H9 (cell line): ENCODE measurements at regions not wholly inside any gene's neighbourhood (a gene's known extent, or its start where the extent isn't known, plus 50 kb on each side); places are given as distances from the start of the nearest gene placed in this dataset.

ENCODE experiments used
- DNase-seq: peaks from one replicate; pipeline ENCODE4 v3.0.0-alpha.2; 2017
- H2AFZ ChIP-seq: one replicate; pipeline ENCODE4 v1.6.1; 2013; ENCODE audit warnings: mild to moderate bottlenecking, low read length, control low read depth, moderate library complexity
- H2AK5ac ChIP-seq: 2 replicates; pipeline ENCODE4 v1.6.1; 2013; ENCODE audit warnings: low read length, control low read depth, mixed read lengths; ENCODE audit not compliant: insufficient read length
- H2BK120ac ChIP-seq: one replicate; pipeline ENCODE4 v1.6.1; 2013; ENCODE audit warnings: low read depth, mild to moderate bottlenecking, low read length, control low read depth, inconsistent platforms; ENCODE audit not compliant: poor library complexity, severe bottlenecking
- H2BK12ac ChIP-seq: 2 replicates; pipeline ENCODE4 v1.6.1; 2013; ENCODE audit warnings: low read length, control low read depth, mixed read lengths, low read depth; ENCODE audit not compliant: insufficient read length
- H2BK15ac ChIP-seq: 2 replicates; pipeline ENCODE4 v1.6.1; 2013; ENCODE audit warnings: low read depth, low read length, control low read depth
- H2BK20ac ChIP-seq: one replicate; pipeline ENCODE4 v1.6.1; 2013; ENCODE audit warnings: low read depth, mild to moderate bottlenecking, low read length, control low read depth, inconsistent platforms; ENCODE audit not compliant: poor library complexity, severe bottlenecking
- H2BK5ac ChIP-seq: 2 replicates; pipeline ENCODE4 v1.6.1; 2013; ENCODE audit warnings: low read length, control low read depth, mixed read lengths; ENCODE audit not compliant: insufficient read length
- H3K14ac ChIP-seq: 2 replicates; pipeline ENCODE4 v1.6.1; 2013; ENCODE audit warnings: low read length, control low read depth; ENCODE audit not compliant: insufficient read depth
- H3K18ac ChIP-seq: 2 replicates; pipeline ENCODE4 v1.6.1; 2013; ENCODE audit warnings: low read depth, mild to moderate bottlenecking, mixed read lengths, low read length, control low read depth; ENCODE audit not compliant: insufficient read length
- H3K23ac ChIP-seq: 2 replicates; pipeline ENCODE4 v1.6.1; 2013; ENCODE audit warnings: low read length, control low read depth, mixed read lengths, low read depth; ENCODE audit not compliant: insufficient read length
- H3K23me2 ChIP-seq: 2 replicates; pipeline ENCODE4 v1.6.1; 2013; ENCODE audit warnings: low read depth, mild to moderate bottlenecking, mixed read lengths, low read length, control low read depth; ENCODE audit not compliant: insufficient read length, poor library complexity, severe bottlenecking
- H3K27ac ChIP-seq: 2 replicates; pipeline ENCODE4 v1.5.1; 2013; ENCODE audit warnings: low read length, control low read depth, mixed read lengths, low read depth; ENCODE audit not compliant: insufficient read length
- H3K27me3 ChIP-seq: 2 replicates; pipeline ENCODE4 v1.6.1; 2013; ENCODE audit warnings: low read length, control low read depth, inconsistent platforms; ENCODE audit not compliant: insufficient read depth
- H3K4ac ChIP-seq: 2 replicates; pipeline ENCODE4 v1.6.1; 2013; ENCODE audit warnings: low read depth, mild to moderate bottlenecking, control low read depth, inconsistent platforms, low read length, moderate library complexity
- H3K4me1 ChIP-seq: 2 replicates; pipeline ENCODE4 v1.6.1; 2013; ENCODE audit warnings: low read length, control low read depth, inconsistent platforms; ENCODE audit not compliant: insufficient read depth
- H3K4me2 ChIP-seq: 2 replicates; pipeline ENCODE4 v1.6.1; 2013; ENCODE audit warnings: low read length, control low read depth, mixed read lengths; ENCODE audit not compliant: insufficient read length, insufficient read depth
- H3K56ac ChIP-seq: 2 replicates; pipeline ENCODE4 v1.6.1; 2013; ENCODE audit warnings: low read depth, mild to moderate bottlenecking, mixed read lengths, low read length, control low read depth; ENCODE audit not compliant: insufficient read length
- H3K79me1 ChIP-seq: 2 replicates; pipeline ENCODE4 v1.6.1; 2013; ENCODE audit warnings: low read depth, mild to moderate bottlenecking, moderate library complexity, low read length, control low read depth, inconsistent platforms; ENCODE audit not compliant: insufficient read depth, poor library complexity, severe bottlenecking
- H3K79me2 ChIP-seq: 2 replicates; pipeline ENCODE4 v1.6.1; 2013; ENCODE audit warnings: low read length, control low read depth, inconsistent platforms; ENCODE audit not compliant: insufficient read depth
- H3K9ac ChIP-seq: 2 replicates; pipeline ENCODE4 v1.6.1; 2013; ENCODE audit warnings: low read length, control low read depth, mixed read lengths; ENCODE audit not compliant: insufficient read length; ENCODE audit errors: extremely low read depth
- H3K9me3 ChIP-seq: one replicate; pipeline ENCODE4 v1.6.1; 2013; ENCODE audit warnings: low read depth, low read length, inconsistent platforms; ENCODE audit not compliant: control insufficient read depth
- H3T11ph ChIP-seq: one replicate; pipeline ENCODE4 v1.6.1; 2013; ENCODE audit warnings: mild to moderate bottlenecking, low read length, control low read depth, inconsistent platforms
- H4K20me1 ChIP-seq: one replicate; pipeline ENCODE4 v1.6.1; 2013; ENCODE audit not compliant: control insufficient read depth, insufficient read length, insufficient read depth
- H4K5ac ChIP-seq: 2 replicates; pipeline ENCODE4 v1.6.1; 2013; ENCODE audit warnings: low read depth, mild to moderate bottlenecking, mixed read lengths, low read length, control low read depth; ENCODE audit not compliant: insufficient read length
- H4K8ac ChIP-seq: replicated peaks from 2 replicates; pipeline ENCODE4 v1.6.1; 2013; ENCODE audit warnings: low read length, control low read depth, mixed read lengths, low read depth; ENCODE audit not compliant: insufficient read length
- H4K91ac ChIP-seq: 2 replicates; pipeline ENCODE4 v1.6.1; 2013; ENCODE audit warnings: low read depth, mild to moderate bottlenecking, moderate library complexity, mixed read lengths, low read length, control low read depth; ENCODE audit not compliant: insufficient read length
- H3K27ac Mint-ChIP-seq, 3 experiments: 2 replicates in 2 of 3; 3 replicates in 1 of 3; pipeline ENCODE4 v1.8.0; 2020 to 2021; ENCODE audit warnings: mixed read lengths in 3 of 3, mild to moderate bottlenecking in 1 of 3, moderate library complexity in 1 of 3
- H3K27me3 Mint-ChIP-seq: 2 replicates; pipeline ENCODE4 v1.8.0; 2021; ENCODE audit warnings: low read depth, mild to moderate bottlenecking, moderate library complexity, mixed read lengths
- H3K36me3 Mint-ChIP-seq, 3 experiments: 2 replicates in 2 of 3; 3 replicates in 1 of 3; pipeline ENCODE4 v1.8.0; 2020 to 2021; ENCODE audit warnings: low read depth in 3 of 3, mixed read lengths in 3 of 3; ENCODE audit not compliant: insufficient read depth in 1 of 3
- H3K4me1 Mint-ChIP-seq, 2 experiments: 2 replicates each; pipeline ENCODE4 v1.8.0; 2020; ENCODE audit warnings: mixed read lengths in 2 of 2
- H3K4me3 Mint-ChIP-seq, 2 experiments: 2 replicates in 1 of 2; 3 replicates in 1 of 2; pipeline ENCODE4 v1.8.0; 2020 to 2021; ENCODE audit warnings: mild to moderate bottlenecking in 2 of 2, mixed read lengths in 2 of 2, moderate library complexity in 1 of 2
- H3K9me3 Mint-ChIP-seq, 2 experiments: 2 replicates in 1 of 2; 3 replicates in 1 of 2; pipeline ENCODE4 v1.8.0; 2020; ENCODE audit warnings: mild to moderate bottlenecking in 2 of 2, mixed read lengths in 2 of 2, moderate library complexity in 1 of 2
- WGBS: extraction: QIAGEN DNeasy Blood & Tissue Kit; methylation state at CpG from one replicate; pipeline ENCODE4 v1.1.7; 2013; ENCODE audit warnings: missing lambda C conversion rate, low lambda C conversion rate, mixed read lengths; ENCODE audit not compliant: insufficient read length; ENCODE audit errors: extremely low coverage; 5-methylcytosine and 5-hydroxymethylcytosine counted together
- TF ChIP-seq, protein P1 (sequence below): fragments of 200-600 bp; sonication (generic); conservative IDR thresholded peaks from 3 replicates; pipeline ENCODE4 v1.8.0; 2021; ENCODE audit warnings: antibody characterized with exemption, mild to moderate bottlenecking

DNA sequence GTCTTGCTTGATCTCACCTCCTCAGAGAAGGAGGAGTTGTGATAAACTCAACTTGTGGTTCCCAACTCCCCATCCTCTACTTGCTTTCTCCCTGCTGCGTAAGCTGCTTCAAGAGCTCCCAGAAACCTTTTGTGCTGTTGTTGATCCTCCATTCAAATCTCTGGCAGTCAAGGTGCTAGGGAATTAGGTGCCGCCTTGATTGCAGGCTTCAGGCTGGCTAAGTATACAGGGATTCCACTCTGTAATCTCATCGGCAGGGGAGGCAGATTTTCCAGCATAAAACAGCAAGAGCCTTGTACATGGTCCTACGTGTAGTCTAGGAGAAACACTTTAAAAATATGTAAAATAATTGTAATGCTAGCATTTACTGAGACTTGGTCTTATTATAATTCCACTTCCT lies 116.2 kb upstream of the DDX18 start:
- Histone ChIP-seq H4K8ac (no peak overlapping the region), H4K20me1 (no peaks in the 10 kb centered on the region), H3K9me3 (no peaks in the 10 kb centered on the region), H3K27me3 (no peaks in the 10 kb centered on the region), H2AFZ (no peak overlapping the region), H3K27ac (no peak overlapping the region), H3T11ph (no peak overlapping the region), H4K91ac (no peak overlapping the region), H2BK15ac (no peak overlapping the region), H3K4me2 (no peak overlapping the region), H4K5ac (no peak overlapping the region), H3K4me1 (no peaks in the 10 kb centered on the region), H3K14ac (no peak overlapping the region), H3K18ac (no peak overlapping the region), H3K4ac (no peak overlapping the region), H2AK5ac (no peak overlapping the region), H3K79me1 (no peaks in the 10 kb centered on the region), H3K56ac (no peak overlapping the region), H2BK12ac (no peak overlapping the region), H3K23me2 (no peaks in the 10 kb centered on the region), H3K23ac (no peak overlapping the region), H2BK20ac (no peak overlapping the region), H3K79me2 (no peaks in the 10 kb centered on the region), H2BK120ac (no peak overlapping the region), H2BK5ac (no peak overlapping the region), H3K9ac (no peak overlapping the region)
- Mint-ChIP-seq H3K4me3 (no peak overlapping the region), H3K9me3 (no peaks in the 10 kb centered on the region), H3K36me3 (no peaks in the 10 kb centered on the region), H3K27me3 (no peaks in the 10 kb centered on the region), H3K4me1 (peaks cover 4 to 7% of the 10 kb centered on the region in 2 experiments), H3K27ac (no peak overlapping the region; a peak in 1 of 7 replicates)
- TF ChIP-seq, protein P1, sequence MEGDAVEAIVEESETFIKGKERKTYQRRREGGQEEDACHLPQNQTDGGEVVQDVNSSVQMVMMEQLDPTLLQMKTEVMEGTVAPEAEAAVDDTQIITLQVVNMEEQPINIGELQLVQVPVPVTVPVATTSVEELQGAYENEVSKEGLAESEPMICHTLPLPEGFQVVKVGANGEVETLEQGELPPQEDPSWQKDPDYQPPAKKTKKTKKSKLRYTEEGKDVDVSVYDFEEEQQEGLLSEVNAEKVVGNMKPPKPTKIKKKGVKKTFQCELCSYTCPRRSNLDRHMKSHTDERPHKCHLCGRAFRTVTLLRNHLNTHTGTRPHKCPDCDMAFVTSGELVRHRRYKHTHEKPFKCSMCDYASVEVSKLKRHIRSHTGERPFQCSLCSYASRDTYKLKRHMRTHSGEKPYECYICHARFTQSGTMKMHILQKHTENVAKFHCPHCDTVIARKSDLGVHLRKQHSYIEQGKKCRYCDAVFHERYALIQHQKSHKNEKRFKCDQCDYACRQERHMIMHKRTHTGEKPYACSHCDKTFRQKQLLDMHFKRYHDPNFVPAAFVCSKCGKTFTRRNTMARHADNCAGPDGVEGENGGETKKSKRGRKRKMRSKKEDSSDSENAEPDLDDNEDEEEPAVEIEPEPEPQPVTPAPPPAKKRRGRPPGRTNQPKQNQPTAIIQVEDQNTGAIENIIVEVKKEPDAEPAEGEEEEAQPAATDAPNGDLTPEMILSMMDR: no peak
- WGBS: no CpG with 5 or more reads among the region's 4 CpGs
- DNase-seq: no peak
